Lower lobe of right lung (tissue), 2 donors: ENCODE measurements at regions not wholly inside any gene's neighbourhood (a gene's known extent, or its start where the extent isn't known, plus 50 kb on each side); places are given as distances from the start of the nearest gene placed in this dataset.
A peak's percentile ranks its signal among the peaks of the same experiment; 100 is the strongest.

ENCODE experiments used
- ATAC-seq, 2 donors: fragments of 200-7000 bp; cut with Tn5 transposase; one replicate each; pipeline ENCODE4 v1.9.1; 2020 to 2022; ENCODE audit warnings: mild to moderate bottlenecking in 2 of 2, moderate library complexity in 2 of 2
- DNase-seq: peaks from one replicate; pipeline ENCODE4 v3.0.0-alpha.2; 2020
- H3K27ac ChIP-seq: fragments of 200-600 bp; one replicate; pipeline ENCODE4 v1.8.0; 2022
- H3K27me3 ChIP-seq: fragments of 200-600 bp; one replicate; pipeline ENCODE4 v1.8.0; 2022; ENCODE audit warnings: low read depth
- H3K36me3 ChIP-seq: fragments of 200-600 bp; one replicate; pipeline ENCODE4 v1.8.0; 2022; ENCODE audit warnings: mild to moderate bottlenecking
- H3K4me1 ChIP-seq: fragments of 200-600 bp; one replicate; pipeline ENCODE4 v1.8.0; 2022
- H3K4me3 ChIP-seq: fragments of 200-600 bp; one replicate; pipeline ENCODE4 v1.8.0; 2022; ENCODE audit warnings: mild to moderate bottlenecking
- H3K9me3 ChIP-seq: fragments of 200-600 bp; one replicate; pipeline ENCODE4 v1.8.0; 2022
- CTCF ChIP-seq: fragments of 200-600 bp; IDR thresholded peaks from one replicate; pipeline ENCODE4 v1.8.0; 2022; ENCODE audit warnings: antibody characterized with exemption, mild to moderate bottlenecking
- intact Hi-C: fragments of 100-400 bp; cut with DNase I; formaldehyde crosslinking; loops from one replicate; pipeline ENCODE4 v1.11.0; 2022
- donor health status: DM: no; HTN: yes; CAD: no; lungs with severe emphysema.

- Histone ChIP-seq H3K36me3 (no peaks in the 10 kb centered on the region), H3K4me3 (no peak overlapping the region), H3K9me3 (no peaks in the 10 kb centered on the region), H3K4me1 (no peaks in the 10 kb centered on the region), H3K27me3 (no peaks in the 10 kb centered on the region), H3K27ac (no peak overlapping the region)
- intact Hi-C loops = no loop called here
- ATAC-seq (no peak), DNase-seq (no peak)
- no peak for TF ChIP-seq CTCF
Observed at GRCh38 chr1:221810406-221810805, 68.5 kb upstream of the DUSP10 start.

GRCh38 chr1:221809091-221810029 lies 67.5 kb upstream of the DUSP10 start:
- H3K4me3 ChIP-seq = no peak overlapping the region
- H3K27ac ChIP-seq = no peak overlapping the region
- no peak for TF ChIP-seq CTCF
- ATAC-seq (peak; percentile 35 to 58), DNase-seq (no peak)
- no peaks in the 10 kb centered on the region for H3K27me3 ChIP-seq
- no peaks in the 10 kb centered on the region for H3K36me3 ChIP-seq
- no peaks in the 10 kb centered on the region for H3K4me1 ChIP-seq
- H3K9me3 ChIP-seq = no peaks in the 10 kb centered on the region
- intact Hi-C loops = no loop called here

GRCh38 chr1:221806984-221807383 lies 65.1 kb upstream of the DUSP10 start:
- no peak for TF ChIP-seq CTCF
- intact Hi-C loops = no loop called here
- no peaks in the 10 kb centered on the region for H3K4me1 ChIP-seq
- H3K27ac ChIP-seq = no peak overlapping the region
- no peaks in the 10 kb centered on the region for H3K36me3 ChIP-seq
- H3K27me3 ChIP-seq = no peaks in the 10 kb centered on the region
- no peaks in the 10 kb centered on the region for H3K9me3 ChIP-seq
- ATAC-seq = no peak
- no peak for DNase-seq
- no peak overlapping the region for H3K4me3 ChIP-seq

GRCh38 chr1:221806236-221806635 lies 64.3 kb upstream of the DUSP10 start:
- intact Hi-C loops = no loop called here
- DNase-seq (no peak), ATAC-seq (no peak)
- H3K9me3 ChIP-seq = no peaks in the 10 kb centered on the region
- H3K4me3 ChIP-seq = no peak overlapping the region
- no peak overlapping the region for H3K27ac ChIP-seq
- no peaks in the 10 kb centered on the region for H3K27me3 ChIP-seq
- no peak for TF ChIP-seq CTCF
- H3K4me1 ChIP-seq = no peaks in the 10 kb centered on the region
- H3K36me3 ChIP-seq = no peaks in the 10 kb centered on the region

- no peak for ATAC-seq
- intact Hi-C loops = no loop called here
- no peak for TF ChIP-seq CTCF
Observed at GRCh38 chr1:221805121-221805520, 63.2 kb upstream of the DUSP10 start.

More at GRCh38 chr1:221805121-221805520, 63.2 kb upstream of the DUSP10 start:
- H3K27ac ChIP-seq = no peak overlapping the region
- no peaks in the 10 kb centered on the region for H3K36me3 ChIP-seq
- H3K4me1 ChIP-seq = no peaks in the 10 kb centered on the region
- no peak overlapping the region for H3K4me3 ChIP-seq
- no peaks in the 10 kb centered on the region for H3K9me3 ChIP-seq
- no peak for DNase-seq
- no peaks in the 10 kb centered on the region for H3K27me3 ChIP-seq
